ENCODE measurements at regions not wholly inside any gene's neighbourhood (a gene's known extent, or its start where the extent isn't known, plus 50 kb on each side); places are given as distances from the start of the nearest gene placed in this dataset.

DNA sequence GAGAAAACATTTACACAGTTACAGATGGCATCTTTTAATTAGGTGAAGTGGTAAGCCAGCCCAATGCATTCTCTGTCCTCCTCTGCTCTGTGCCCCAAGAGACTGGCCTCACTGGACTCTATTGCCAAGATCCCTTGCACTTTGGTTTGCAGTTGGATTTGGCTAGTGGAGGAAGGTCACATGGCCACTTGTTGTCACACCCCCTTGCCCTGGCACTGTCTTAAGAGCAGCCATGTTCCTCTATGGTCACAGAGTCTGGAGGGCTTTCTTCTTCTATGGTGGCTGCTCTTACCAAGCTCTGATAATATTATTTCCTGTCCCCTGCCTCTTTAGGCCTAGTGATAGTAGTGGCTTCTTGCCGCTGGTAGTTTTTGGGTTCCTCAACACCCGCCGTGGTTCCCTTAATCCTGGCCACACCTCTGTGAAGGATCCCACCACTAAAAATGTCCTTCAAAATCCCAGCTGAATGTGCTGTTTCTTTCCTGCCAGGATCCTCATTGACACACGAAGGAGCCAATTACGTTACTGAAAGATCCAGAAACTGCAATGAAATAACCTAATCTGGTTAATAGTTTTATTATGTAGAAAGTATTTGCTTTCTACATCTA is 111.1 kb downstream of the CDC42EP3 start:
- TF ChIP-seq, protein P1, sequence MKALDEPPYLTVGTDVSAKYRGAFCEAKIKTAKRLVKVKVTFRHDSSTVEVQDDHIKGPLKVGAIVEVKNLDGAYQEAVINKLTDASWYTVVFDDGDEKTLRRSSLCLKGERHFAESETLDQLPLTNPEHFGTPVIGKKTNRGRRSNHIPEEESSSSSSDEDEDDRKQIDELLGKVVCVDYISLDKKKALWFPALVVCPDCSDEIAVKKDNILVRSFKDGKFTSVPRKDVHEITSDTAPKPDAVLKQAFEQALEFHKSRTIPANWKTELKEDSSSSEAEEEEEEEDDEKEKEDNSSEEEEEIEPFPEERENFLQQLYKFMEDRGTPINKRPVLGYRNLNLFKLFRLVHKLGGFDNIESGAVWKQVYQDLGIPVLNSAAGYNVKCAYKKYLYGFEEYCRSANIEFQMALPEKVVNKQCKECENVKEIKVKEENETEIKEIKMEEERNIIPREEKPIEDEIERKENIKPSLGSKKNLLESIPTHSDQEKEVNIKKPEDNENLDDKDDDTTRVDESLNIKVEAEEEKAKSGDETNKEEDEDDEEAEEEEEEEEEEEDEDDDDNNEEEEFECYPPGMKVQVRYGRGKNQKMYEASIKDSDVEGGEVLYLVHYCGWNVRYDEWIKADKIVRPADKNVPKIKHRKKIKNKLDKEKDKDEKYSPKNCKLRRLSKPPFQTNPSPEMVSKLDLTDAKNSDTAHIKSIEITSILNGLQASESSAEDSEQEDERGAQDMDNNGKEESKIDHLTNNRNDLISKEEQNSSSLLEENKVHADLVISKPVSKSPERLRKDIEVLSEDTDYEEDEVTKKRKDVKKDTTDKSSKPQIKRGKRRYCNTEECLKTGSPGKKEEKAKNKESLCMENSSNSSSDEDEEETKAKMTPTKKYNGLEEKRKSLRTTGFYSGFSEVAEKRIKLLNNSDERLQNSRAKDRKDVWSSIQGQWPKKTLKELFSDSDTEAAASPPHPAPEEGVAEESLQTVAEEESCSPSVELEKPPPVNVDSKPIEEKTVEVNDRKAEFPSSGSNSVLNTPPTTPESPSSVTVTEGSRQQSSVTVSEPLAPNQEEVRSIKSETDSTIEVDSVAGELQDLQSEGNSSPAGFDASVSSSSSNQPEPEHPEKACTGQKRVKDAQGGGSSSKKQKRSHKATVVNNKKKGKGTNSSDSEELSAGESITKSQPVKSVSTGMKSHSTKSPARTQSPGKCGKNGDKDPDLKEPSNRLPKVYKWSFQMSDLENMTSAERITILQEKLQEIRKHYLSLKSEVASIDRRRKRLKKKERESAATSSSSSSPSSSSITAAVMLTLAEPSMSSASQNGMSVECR (CRISPR knock-in tag; IDR thresholded peaks at IDR 0.05; ENCODE audit: borderline replicate concordance): no peak
- TF ChIP-seq ZNF232 (CRISPR knock-in tag; IDR thresholded peaks at IDR 0.05): no peak

Measured in WTC11 (cell line).